DOHH2 (cell line): ENCODE measurements at regions not wholly inside any gene's neighbourhood (a gene's known extent, or its start where the extent isn't known, plus 50 kb on each side); places are given as distances from the start of the nearest gene placed in this dataset.

Experiments used
- EZH2phosphoT487 ChIP-seq: fragments of 200-600 bp; sonication (generic); IDR thresholded peaks from 2 replicates; pipeline ENCODE4 v1.6.1; 2017; ENCODE audit warnings: borderline replicate concordance, mild to moderate bottlenecking, antibody characterized with exemption, low read length, moderate library complexity, mixed read lengths
- TF ChIP-seq, protein P1 (sequence below): fragments of 200-600 bp; sonication (generic); IDR thresholded peaks from one replicate; pipeline ENCODE4 v1.5.1; 2014; ENCODE audit warnings: antibody characterized with exemption, mild to moderate bottlenecking, low read depth, low read length; ENCODE audit not compliant: poor library complexity, severe bottlenecking

DNA sequence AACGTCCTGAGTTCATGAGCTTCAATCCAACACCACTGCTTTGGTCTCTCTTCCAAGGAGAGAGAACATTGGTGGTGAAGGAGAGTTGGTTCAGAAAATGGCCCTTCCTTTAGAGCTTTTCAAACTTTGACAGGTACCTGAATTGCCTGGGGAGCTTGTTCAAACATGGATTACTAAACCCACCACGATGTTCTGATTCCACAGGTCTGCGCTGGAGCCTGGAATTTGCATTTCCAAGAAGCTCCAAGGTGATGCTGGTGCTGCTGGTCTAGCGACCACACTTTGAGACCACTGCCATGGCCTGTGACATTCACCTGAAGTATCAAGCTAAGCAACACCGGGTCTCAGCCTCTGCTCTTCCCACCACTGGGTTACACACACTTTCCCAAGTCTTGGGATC, 60.2 kb downstream of the GSX1 start:
- TF ChIP-seq, protein P1, sequence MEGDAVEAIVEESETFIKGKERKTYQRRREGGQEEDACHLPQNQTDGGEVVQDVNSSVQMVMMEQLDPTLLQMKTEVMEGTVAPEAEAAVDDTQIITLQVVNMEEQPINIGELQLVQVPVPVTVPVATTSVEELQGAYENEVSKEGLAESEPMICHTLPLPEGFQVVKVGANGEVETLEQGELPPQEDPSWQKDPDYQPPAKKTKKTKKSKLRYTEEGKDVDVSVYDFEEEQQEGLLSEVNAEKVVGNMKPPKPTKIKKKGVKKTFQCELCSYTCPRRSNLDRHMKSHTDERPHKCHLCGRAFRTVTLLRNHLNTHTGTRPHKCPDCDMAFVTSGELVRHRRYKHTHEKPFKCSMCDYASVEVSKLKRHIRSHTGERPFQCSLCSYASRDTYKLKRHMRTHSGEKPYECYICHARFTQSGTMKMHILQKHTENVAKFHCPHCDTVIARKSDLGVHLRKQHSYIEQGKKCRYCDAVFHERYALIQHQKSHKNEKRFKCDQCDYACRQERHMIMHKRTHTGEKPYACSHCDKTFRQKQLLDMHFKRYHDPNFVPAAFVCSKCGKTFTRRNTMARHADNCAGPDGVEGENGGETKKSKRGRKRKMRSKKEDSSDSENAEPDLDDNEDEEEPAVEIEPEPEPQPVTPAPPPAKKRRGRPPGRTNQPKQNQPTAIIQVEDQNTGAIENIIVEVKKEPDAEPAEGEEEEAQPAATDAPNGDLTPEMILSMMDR: no peak
- TF ChIP-seq EZH2phosphoT487: no peak
